22Rv1 (cell line): ENCODE measurements at regions not wholly inside any gene's neighbourhood (a gene's known extent, or its start where the extent isn't known, plus 50 kb on each side); places are given as distances from the start of the nearest gene placed in this dataset.

Source experiments
- ZFX ChIP-seq: fragments of 450-650 bp; IDR thresholded peaks from 2 replicates; pipeline ENCODE4 v1.6.1; 2017; ENCODE audit warnings: antibody characterized with exemption, borderline replicate concordance
- TF ChIP-seq, protein P1 (sequence below): fragments of 450-650 bp; IDR thresholded peaks from 2 replicates; pipeline ENCODE4 v1.5.1; 2017; ENCODE audit warnings: mild to moderate bottlenecking

DNA sequence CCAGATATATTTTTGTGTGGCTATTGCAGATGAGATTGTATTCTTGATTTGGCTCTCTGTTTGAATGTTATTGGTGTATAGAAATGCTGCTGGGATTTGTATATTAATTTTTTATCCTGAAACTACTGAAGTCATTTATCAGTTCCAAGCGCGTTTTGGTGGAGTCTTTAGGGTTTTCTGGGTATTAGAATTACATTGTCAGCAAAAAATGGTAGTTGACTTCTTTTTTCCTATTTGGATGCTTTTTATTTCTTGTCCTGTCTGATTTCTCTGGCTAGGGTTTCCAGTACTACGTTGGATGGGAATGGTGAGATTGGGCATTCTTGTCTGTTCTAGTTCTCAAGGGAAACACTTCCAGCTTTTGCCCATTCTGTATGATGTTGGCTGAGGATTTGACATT is 415.5 kb upstream of the CHRM2 start:
- TF ChIP-seq, protein P1, sequence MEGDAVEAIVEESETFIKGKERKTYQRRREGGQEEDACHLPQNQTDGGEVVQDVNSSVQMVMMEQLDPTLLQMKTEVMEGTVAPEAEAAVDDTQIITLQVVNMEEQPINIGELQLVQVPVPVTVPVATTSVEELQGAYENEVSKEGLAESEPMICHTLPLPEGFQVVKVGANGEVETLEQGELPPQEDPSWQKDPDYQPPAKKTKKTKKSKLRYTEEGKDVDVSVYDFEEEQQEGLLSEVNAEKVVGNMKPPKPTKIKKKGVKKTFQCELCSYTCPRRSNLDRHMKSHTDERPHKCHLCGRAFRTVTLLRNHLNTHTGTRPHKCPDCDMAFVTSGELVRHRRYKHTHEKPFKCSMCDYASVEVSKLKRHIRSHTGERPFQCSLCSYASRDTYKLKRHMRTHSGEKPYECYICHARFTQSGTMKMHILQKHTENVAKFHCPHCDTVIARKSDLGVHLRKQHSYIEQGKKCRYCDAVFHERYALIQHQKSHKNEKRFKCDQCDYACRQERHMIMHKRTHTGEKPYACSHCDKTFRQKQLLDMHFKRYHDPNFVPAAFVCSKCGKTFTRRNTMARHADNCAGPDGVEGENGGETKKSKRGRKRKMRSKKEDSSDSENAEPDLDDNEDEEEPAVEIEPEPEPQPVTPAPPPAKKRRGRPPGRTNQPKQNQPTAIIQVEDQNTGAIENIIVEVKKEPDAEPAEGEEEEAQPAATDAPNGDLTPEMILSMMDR, result no peak
- no peak for TF ChIP-seq ZFX
